ENCODE measurements at regions not wholly inside any gene's neighbourhood (a gene's known extent, or its start where the extent isn't known, plus 50 kb on each side); places are given as distances from the start of the nearest gene placed in this dataset.

GRCh38 chr14:94879537-94879936, 109.6 kb upstream of the GSC start:
- 84% methylated on average over 5 of the region's 5 CpGs; no CpG with 5 or more reads in 1 of the 2 experiments for WGBS, 2 experiments (ENCODE audit: extremely low coverage in 1 of 2, insufficient coverage in 1 of 2, insufficient read length in 1 of 2, insufficient replicate concordance in 2 of 2, low coverage in 1 of 2, low lambda C conversion rate in 2 of 2, missing lambda C conversion rate in 1 of 2)
- Histone ChIP-seq H3K4me2 (ENCODE audit: insufficient read depth in 1 of 2, low read depth in 2 of 2, low read length in 2 of 2) (no peak overlapping the region), H3K36me3 (ENCODE audit: control insufficient read depth in 2 of 4, insufficient read depth in 4 of 4, low read length in 3 of 4) (no peaks in the 10 kb centered on the region), H2BK120ac (replicated peaks; ENCODE audit: low read depth, low read length) (no peak overlapping the region), H3K9me3 (ENCODE audit: insufficient read depth in 2 of 2, low read depth in 1 of 2, low read length in 1 of 2) (no peaks in the 10 kb centered on the region), H3K27me3 (replicated peaks in 1 of 4; ENCODE audit: control insufficient read depth in 3 of 4, extremely low read depth in 1 of 4, insufficient read depth in 3 of 4, low read length in 3 of 4) (no peaks in the 10 kb centered on the region; a peak in 1 of 7 replicates), H3K79me1 (ENCODE audit: low read depth, low read length) (no peaks in the 10 kb centered on the region), H3K23ac (ENCODE audit: insufficient read length) (no peak overlapping the region), H4K8ac (ENCODE audit: extremely low read depth, insufficient read depth, low read length) (no peak overlapping the region), H2AFZ (ENCODE audit: low read length) (no peak overlapping the region), H3K56ac (replicated peaks; ENCODE audit: insufficient read length, low read depth, low read length) (no peak overlapping the region), H2BK15ac (ENCODE audit: low read length) (no peak overlapping the region), H3K79me2 (ENCODE audit: control insufficient read depth in 1 of 2, insufficient read depth in 2 of 2, low read length in 2 of 2) (no peaks in the 10 kb centered on the region), H2BK12ac (ENCODE audit: low read depth, low read length) (no peak overlapping the region), H3K27ac (ENCODE audit: low read depth, low read length) (no peak overlapping the region), H2BK20ac (ENCODE audit: low read length) (no peak overlapping the region), H4K91ac (replicated peaks; ENCODE audit: insufficient read length, low read length) (no peak overlapping the region), H3K4me1 (replicated peaks in 1 of 4; ENCODE audit: control insufficient read depth in 3 of 4, insufficient read depth in 4 of 4, low read length in 3 of 4) (no peaks in the 10 kb centered on the region), H3K4ac (replicated peaks; ENCODE audit: insufficient read length, low read depth, low read length) (no peak overlapping the region), H3K9ac (replicated peaks in 1 of 4; ENCODE audit: extremely low read depth in 1 of 4, low read depth in 3 of 4, low read length in 3 of 4) (no peak overlapping the region), H4K5ac (ENCODE audit: insufficient read length, low read depth, low read length) (no peak overlapping the region), H2BK5ac (ENCODE audit: low read depth, low read length) (no peak overlapping the region), H3K18ac (ENCODE audit: extremely low read depth, low read length) (no peak overlapping the region), H2AK5ac (ENCODE audit: low read depth, low read length) (no peak overlapping the region), H3K23me2 (ENCODE audit: low read depth, low read length) (peaks cover 2% of the 10 kb centered on the region; the same call in 1 of the 2 replicates), H3K4me3 (ENCODE audit: extremely low read depth in 1 of 4, insufficient read depth in 2 of 4, low read depth in 3 of 4, low read length in 4 of 4) (no peak overlapping the region), H4K20me1 (replicated peaks in 1 of 2; ENCODE audit: control insufficient read depth in 1 of 2, insufficient read depth in 2 of 2, low read length in 2 of 2) (no peaks in the 10 kb centered on the region), H3K14ac (ENCODE audit: insufficient read length) (no peak overlapping the region)
- DNase-seq (ENCODE audit: low read depth in 1 of 2, low spot score in 2 of 2): no peak
- ChIA-PET CTCF (ENCODE audit: partially characterized antibody) (interaction anchor here (0.6 to 1.7 kb wide), 6 partner anchors 14 to 190 kb away, joined by 3 to 6 read pairs (median 4); no protein-coding TSS in a partner anchor), POLR2A (ENCODE audit: partially characterized antibody) (no interaction called here)
- TF ChIP-seq KDM1A (IDR thresholded peaks at IDR 0.05; ENCODE audit: borderline replicate concordance, low read length): no peak
- no peak for TF ChIP-seq CREB1 (IDR thresholded peaks at IDR 0.05)
- TF ChIP-seq SP1 (IDR thresholded peaks at IDR 0.05; ENCODE audit: low read depth, low read length): no peak
- no peak for TF ChIP-seq CTCF (IDR thresholded peaks at IDR 0.05; ENCODE audit: control extremely low read depth in 1 of 3, insufficient read depth in 1 of 3, low read depth in 1 of 3, low read length in 3 of 3)
- no peak for TF ChIP-seq NRF1 (IDR thresholded peaks at IDR 0.05; ENCODE audit: low read depth, low read length)
- no peak for TF ChIP-seq SUZ12 (IDR thresholded peaks at IDR 0.05; ENCODE audit: low read length)
- TF ChIP-seq CEBPB (IDR thresholded peaks at IDR 0.05; ENCODE audit: low read depth, low read length): no peak
- TF ChIP-seq JUND (IDR thresholded peaks at IDR 0.05; ENCODE audit: low read length): no peak
- TF ChIP-seq SIRT6 (IDR thresholded peaks at IDR 0.05; ENCODE audit: low read length): no peak
- TF ChIP-seq MAX (IDR thresholded peaks at IDR 0.05): no peak
- no peak for TF ChIP-seq HDAC2 (IDR thresholded peaks at IDR 0.05; ENCODE audit: borderline replicate concordance in 1 of 2, low read depth in 2 of 2, low read length in 2 of 2)
- TF ChIP-seq ASH2L (IDR thresholded peaks at IDR 0.05; ENCODE audit: low read length): no peak
- FAIRE-seq: no peak

Data from H1 (cell line).